NCI-H128 (cell line): ENCODE measurements at regions not wholly inside any gene's neighbourhood (a gene's known extent, or its start where the extent isn't known, plus 50 kb on each side); places are given as distances from the start of the nearest gene placed in this dataset.

Source experiments
- DNase-seq: peaks from one replicate; lab custom pipeline; 2025; ENCODE audit not compliant: unreplicated experiment; lab: John Stamatoyannopoulos, UW

DNA sequence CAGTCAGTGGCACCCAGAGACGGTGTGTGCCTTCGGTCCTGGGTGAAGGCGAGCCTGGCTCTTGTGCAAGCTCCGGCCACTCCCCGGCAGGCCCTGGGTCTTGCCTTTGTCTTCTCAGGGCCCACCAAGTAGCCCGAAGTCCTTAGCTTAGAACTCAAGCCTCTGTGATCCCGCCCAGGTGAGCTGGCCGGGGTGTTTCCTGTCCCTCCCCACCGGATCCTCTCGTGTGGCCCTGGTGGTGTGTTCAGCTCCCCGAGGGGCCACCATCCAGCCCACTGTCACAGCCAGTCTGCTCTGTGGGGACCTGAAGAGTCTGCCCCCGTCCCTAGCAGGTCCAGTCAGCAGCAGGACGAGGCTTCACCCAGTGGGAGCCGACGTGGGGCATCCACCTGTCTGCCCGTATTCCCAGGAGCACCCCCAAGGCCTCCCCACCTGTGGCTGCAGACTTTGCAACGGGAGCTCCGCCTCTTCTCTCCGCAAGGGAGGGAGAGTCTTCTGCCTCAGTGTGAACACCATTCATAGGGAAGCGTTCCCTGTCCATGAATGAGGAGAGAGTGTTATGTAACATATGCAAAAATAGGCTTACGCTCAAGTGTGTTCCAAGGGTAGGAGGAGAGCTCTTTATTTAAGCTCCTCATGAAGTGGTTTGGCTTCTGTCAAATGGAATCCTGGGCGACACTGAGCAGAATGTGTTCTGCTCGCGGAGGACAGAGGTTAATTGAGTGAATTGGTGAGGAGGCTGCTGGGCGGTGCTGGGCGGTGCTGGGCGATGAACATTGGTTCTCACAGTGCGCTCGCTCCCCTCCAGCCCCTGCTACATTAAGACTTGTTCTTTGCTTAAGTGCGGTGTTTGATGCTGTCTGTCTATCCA lies 108.9 kb downstream of the CRYAA start:
- DNase-seq, result no peak

GRCh38 chr21:43276811-43277210 lies 108.0 kb downstream of the CRYAA start:
- DNase-seq, result no peak

DNA sequence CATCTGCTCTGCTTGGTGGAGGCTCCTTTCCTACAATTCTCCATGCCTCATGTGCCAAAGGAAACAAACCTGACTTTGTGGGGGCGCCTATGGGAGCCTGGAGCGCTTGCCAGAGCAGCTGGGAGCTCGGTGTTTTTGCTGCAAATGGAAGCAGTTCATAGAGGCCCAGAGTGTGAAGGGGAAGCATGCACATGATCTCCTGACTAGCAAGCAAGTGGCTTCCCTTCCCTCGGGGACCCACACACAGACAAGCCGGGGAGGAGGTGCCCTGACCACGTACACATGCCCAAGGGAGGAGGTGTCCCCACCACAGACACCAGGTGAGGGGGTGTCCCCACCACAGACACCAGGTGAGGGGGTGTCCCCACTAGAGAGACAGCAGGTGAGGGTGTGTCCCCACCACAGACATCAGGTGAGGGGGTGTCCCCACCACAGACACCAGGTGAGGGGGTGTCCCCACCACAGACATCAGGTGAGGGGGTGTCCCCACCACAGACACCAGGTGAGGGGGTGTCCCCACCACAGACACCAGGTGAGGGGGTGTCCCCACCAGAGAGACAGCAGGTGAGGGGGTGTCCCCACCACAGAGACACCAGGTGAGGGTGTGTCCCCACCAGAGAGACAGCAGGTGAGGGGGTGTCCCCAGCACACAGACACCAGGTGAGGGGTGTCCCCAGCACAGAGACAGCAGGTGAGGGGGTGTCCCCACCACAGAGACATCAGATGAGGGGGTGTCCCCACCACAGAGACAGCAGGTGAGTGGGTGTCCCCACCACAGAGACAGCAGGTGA lies 106.8 kb downstream of the CRYAA start:
- DNase-seq, result no peak

GRCh38 chr21:43274946-43275310 lies 106.1 kb downstream of the CRYAA start:
- no peak for DNase-seq

DNA sequence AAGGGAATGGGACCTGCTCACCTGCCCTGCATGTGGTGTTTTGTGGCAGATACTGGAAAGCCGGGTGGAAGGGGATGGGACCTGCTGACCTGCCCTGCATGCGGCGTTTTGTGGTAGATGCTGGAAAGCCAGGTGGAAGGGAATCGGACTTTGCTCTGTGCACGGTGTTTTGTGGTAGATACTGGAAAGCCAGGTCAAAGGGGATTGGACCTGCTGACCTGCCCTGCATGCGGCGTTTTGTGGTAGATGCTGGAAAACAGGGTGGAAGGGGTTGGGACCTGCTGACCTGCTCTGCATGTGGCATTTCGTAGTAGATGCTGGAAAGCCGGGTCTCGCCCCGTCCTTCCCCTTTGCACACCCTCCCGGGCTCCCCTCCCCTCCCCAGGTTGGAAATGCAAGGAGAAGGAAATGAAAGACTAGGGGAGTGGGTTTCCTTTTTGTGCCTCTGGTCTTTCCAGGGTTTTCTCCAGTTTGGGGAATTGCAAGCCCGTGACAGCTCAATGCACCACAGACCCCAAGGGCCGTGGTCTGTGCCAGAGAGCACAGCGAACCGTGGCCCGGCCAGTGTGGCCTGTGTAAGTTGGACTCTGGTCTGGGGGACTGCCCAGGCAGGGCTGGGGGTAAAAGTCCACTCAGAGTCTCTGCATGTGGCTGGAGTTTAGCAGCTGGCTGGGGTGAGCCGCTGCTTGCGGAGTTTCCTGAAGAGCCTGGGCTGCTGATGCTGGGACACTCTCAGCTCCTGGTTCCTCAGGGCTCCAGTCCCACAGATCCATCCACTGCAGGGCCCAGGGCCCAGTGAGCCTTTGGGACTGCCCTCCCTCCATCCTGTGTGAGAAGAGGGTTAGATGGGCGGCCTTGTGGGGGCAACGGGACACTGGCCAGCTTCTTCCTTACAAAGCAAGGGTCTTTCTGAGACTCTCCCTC lies 105.5 kb downstream of the CRYAA start:
- DNase-seq, result no peak

GRCh38 chr21:43273708-43274021 lies 104.9 kb downstream of the CRYAA start:
- no peak for DNase-seq

DNA sequence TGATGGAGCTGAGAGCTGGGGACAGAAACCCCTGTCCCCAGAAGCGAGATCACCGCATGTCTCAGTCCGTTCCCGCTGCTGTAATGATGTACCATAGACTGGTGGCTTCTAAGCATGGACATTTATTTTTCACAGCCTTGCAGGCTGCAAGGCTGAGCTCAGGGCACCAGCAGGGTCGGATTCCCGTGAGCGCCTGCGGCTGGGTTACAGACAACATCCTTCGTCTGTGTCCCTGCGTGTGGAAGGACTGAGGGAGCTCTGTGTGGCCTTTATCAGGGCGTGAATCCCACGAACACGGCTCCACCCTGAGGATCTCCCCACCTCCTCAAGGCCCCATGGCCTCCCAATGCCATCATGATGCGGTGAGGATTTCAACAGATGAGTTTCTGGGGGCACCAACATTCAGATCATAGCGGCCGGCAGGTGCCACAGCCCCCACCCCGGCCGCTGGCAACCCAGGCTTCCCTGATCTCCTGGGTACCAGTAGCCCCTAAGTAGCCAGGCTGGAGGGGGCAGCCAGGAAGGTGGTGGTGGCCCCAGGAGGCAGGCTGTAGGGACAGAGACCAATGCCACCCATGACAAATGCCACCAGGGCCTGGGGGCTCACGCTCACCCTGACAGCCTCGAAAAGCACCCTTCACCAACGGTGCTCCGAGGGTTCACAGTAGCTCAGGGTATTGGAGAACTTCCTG lies 104.4 kb downstream of the CRYAA start:
- DNase-seq, result no peak

DNA sequence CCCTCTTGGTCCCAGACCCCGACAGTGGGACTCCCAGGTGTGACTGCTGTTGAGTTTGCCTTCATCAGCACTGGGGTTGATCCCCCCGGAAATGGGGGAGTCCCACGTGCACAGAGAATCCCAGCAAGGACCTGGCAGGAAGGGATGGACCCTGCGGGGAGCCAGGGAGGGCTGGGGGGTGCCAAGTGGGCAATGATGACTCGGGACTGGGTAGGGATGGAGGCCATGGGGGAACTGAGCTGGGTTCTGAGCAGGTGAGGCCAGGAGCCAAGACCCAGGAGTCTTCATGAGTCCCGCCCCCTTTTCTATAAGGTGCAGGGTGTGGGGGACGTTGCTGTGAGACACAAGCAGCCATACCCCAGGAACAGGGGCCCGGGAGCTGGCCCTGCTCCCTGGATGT lies 103.8 kb downstream of the CRYAA start:
- no peak for DNase-seq

DNA sequence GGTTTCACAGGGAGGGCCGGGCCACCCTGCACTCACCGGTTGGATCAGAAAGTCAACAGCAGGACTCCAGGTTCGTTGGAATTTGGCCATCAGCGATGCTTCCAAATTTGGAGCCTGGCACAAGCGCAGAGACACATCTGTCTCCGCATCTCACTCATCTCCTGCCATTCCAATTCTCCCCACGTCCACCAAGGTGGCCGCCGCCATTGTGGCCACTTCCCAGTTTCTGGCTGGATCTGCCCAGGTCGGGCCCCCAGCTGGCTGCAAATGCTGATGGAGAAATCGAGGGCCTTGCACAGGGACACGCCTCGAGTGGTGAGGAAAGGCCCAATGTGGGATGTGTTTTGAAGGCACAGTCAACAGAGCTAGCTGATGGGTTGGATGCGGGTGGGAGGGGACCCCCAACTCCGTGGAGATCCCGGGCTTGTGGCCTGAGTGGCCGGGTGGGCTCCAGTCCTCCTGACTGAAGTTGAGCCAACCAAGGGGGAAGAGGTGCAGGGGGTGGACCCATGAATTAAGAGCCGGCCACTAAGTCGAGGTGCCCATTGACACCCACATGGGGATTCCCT lies 102.7 kb downstream of the CRYAA start:
- no peak for DNase-seq

DNA sequence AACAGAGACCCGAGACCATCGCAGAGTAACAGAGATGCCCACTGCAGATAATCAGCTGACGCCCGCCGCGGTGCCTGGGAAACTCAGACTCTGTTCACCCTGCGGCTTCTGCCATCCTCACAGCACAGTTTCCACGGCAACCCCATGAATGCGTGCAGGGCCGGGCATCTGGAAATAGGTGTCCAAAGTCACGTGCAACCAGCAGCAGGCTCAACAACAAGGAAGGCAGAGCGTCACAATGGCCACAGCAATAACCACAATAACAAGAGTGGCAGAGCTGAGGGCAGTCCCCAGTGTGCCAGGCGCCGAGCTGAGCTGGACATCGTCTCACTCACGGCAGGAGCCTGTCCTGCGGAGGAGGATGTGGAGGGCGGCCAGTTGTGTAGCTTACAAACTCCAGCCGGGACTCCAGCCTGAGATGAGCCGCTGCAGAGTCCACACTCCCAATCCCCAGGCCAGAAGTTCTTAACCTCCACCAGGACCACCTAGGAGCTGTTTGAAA lies 102.0 kb downstream of the CRYAA start:
- DNase-seq, result no peak

DNA sequence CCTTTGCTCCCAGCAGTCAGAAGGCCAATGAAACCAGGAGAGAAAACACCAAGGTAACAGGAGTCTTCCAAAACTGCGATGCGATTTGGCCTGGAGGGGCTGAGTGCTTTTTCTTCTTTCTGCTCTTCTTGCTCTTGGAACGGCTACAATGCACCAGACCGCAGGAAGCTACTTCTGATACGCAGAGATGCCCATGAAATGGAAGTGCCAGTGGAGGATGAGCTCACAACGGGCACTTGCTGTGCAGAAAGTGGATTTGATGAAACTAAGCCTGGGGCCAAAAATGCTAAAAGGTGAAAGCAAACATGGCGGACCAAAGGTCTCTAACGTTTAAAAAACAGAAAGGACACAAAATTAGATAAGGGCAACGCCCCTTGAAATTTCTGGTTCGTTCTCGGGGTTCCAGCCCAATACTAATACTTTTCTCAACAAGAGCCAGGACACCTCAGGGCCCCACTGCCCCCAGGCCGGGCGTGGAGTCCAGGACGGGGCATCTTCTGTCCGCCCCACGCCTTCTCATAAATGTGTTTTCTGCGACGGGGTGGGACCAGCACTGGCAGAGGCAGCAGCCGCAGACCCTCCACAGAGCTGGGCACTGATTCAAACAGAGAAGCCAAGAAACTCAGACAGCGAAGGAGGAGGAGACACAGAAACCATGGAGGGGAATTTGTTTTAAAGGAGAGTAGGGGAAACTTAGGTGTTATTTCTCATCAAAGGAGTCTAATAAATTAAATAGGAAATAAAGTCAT lies 101.3 kb downstream of the CRYAA start:
- DNase-seq, result no peak

DNA sequence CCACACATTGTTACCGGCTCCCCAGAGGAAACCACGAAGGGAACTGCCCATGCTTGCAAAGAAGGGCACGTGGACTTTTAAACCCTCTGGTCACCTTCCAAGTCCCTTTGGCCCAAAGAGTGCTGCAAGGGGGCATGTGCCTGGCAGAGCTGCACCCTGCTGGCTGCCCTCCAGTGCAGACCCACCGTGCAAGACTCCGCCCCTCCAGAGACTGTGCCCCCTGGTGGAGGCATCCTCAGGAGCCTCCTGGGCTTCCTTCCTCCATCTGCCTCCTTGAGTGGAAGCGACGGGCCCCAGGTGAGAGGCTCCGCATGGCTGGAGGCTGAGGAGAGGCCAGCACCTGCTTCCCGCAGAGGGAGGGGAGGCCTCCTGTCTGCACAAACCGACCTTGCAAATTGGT lies 100.6 kb downstream of the CRYAA start:
- DNase-seq, result no peak

- no peak for DNase-seq
These were observed 100.0 kb downstream of the CRYAA start for GRCh38 chr21:43268804-43269186.

DNA sequence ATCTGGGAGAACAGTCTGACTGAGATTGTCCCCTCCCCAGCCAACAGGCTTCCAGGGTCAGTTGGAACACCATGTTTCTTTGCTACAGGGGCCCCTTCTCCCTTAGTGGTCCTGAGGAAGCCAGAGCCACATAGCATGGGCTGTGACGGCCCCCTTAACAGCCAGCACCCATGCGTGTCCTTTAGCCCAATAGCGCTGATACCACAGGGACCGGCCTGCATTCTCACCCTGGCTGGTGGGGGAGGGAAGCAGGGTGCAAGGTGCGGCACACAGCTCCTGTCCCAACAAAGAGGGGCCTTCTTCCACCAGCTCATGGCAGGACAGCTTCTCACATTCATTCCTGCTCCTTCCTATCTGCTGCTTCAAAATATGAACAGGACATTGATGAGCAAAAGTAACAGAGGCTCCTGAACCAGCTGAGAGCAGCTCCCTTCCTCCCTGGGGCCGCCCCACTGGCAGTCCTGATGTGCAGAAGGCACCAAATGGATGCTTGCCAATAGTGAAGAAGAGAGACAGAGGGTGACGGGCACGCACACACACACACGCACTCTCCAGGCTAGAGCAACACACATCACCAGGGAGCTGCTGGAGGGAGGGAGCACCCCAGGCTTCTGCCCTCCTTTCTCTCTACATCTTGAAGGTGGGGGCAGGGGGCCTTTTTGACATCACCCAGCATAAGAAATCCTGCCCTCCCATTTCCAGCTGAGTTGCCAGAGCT lies 99.4 kb downstream of the CRYAA start:
- DNase-seq, result no peak

DNA sequence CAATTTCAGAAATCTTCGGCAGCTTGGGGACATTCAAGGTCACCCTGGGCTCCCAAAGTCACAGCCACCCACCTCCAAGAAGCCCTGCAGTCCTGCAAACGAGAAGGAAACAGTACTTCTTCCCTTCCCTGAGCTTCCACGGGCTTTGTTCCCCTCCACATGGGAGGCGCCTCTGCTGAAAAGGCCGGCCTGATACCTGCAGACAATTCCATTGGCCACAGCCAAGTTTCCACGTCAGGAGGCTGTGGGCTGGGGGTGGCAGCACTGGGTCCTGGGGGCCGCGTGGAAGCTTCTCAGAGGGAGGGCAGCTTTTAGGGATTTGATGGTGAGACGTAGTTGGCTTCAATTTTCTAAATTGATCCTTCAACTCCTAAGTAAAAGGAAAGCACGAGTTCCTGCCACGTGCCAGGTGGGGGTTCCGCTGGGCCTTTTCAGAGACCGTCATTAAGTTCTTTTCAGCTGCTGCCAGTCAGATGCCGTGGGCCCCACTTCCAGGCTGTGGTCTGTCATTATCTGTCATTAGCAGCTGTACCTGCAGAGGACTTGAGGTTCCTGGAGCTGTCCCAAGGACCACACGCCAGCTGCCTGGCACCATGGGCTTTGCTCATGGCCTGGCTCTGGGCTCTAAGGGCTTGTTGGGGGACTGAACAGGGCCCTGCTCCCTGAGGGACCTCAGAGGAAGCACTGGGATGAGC lies 98.7 kb downstream of the CRYAA start:
- no peak for DNase-seq

DNA sequence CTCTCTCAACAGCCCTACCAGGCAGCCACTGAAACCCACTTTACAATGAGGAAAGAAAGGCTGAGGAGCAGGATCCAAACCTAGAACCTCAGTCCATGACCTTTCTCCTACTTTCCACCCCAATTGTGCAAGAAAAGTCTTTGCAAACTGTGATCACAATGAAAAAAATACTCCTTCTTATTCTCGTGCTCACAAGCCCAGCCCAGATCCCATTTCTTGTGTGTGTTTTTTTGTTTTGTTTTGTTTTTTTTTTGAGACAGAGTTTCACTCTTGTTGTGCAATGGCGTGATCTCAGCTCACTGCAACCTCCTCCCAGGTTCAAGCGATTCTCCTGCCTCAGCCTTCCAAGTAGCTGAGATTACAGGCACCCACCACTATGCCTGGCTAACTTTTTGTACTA lies 97.7 kb downstream of the CRYAA start:
- no peak for DNase-seq

DNA sequence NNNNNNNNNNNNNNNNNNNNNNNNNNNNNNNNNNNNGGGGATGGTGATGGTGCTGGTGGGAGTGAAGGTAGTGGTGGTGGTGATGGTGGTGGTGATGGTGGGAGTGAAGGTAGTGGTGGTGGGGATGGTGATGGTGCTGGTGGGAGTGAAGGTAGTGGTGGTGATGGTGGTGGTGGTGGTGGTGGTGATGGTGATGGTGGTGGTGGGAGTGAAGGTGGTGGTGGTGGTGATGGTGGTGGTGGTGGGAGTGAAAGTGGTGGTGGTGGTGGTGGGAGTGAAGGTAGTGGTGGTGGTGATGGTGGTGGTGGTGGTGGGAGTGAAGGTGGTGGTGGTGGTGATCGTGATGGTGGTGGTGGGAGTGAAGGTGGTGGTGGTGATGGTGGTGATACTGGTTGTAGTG lies 93.6 kb downstream of the CRYAA start:
- no peak for DNase-seq
